ENCODE measurements at regions not wholly inside any gene's neighbourhood (a gene's known extent, or its start where the extent isn't known, plus 50 kb on each side); places are given as distances from the start of the nearest gene placed in this dataset.

DNA sequence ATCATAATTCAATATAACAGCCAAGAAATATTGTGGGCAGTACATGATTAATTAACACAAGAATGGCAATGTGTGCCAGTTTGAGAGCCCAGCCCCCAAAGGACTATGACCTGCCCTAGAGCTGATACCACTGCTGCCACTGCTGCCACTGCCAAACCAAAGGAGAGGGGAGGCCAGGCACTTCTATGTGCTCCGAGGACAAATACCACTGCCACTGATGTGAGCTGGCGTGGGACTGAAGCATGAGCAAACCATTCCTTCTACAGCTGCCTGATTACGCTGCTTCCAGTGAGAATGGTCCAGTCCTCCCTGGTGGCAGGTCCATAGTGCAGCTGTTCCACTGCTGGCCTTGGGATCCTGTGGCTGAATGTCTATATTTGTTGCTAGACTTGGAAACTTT is 392.2 kb downstream of the CCDC85A start:
- H3K9me3 ChIP-seq (ENCODE audit: low read depth): no peaks in the 10 kb centered on the region
- H3K4me2 ChIP-seq: no peak overlapping the region
- H4K20me1 ChIP-seq (ENCODE audit: insufficient read depth, poor library complexity, severe bottlenecking): no peaks in the 10 kb centered on the region
- no peaks in the 10 kb centered on the region for H3K27me3 ChIP-seq
- H3K4me1 ChIP-seq (ENCODE audit: insufficient read depth): no peaks in the 10 kb centered on the region
- H2AFZ ChIP-seq: no peak overlapping the region
- H3K9me2 ChIP-seq (replicated peaks; ENCODE audit: insufficient read depth): no peaks in the 10 kb centered on the region
- no peaks in the 10 kb centered on the region for H3K79me2 ChIP-seq
- no peak overlapping the region for H3K4me3 ChIP-seq
- no peak for DNase-seq (ENCODE audit: low spot score)
- H3K36me3 ChIP-seq (replicated peaks; ENCODE audit: insufficient read depth, low read depth): no peaks in the 10 kb centered on the region
- TF ChIP-seq CTCF (IDR thresholded peaks at IDR 0.05; ENCODE audit: poor library complexity): no peak
- TF ChIP-seq EZH2phosphoT487 (IDR thresholded peaks at IDR 0.05; ENCODE audit: low read depth, severe bottlenecking, unreplicated experiment): no peak
- TF ChIP-seq EZH2 (IDR thresholded peaks at IDR 0.05; ENCODE audit: borderline replicate concordance): no peak
- no peak overlapping the region for H3K27ac ChIP-seq
- WGBS (ENCODE audit: low lambda C conversion rate, missing lambda C conversion rate): 76% methylated on average over 3 of the region's 3 CpGs

DNA sequence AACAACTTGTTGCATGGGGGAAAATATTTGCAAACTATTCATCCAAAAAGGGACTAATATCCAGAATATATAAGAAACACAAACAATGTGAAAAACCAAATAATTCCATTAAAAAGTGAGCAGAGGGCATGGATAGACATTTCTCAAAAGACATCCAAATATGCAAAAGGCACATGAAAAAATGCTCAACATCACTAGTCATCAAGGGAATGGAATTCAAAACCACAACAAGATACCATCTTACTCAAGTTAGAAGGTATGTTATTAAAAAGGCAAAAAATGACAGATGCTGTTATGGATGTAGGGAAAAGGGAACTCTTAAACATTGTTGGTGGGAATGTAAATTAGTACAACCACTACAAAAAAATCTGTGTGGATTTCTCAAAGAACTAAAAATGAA is 396.5 kb downstream of the CCDC85A start:
- no peaks in the 10 kb centered on the region for H3K27me3 ChIP-seq
- no peaks in the 10 kb centered on the region for H3K4me1 ChIP-seq (ENCODE audit: insufficient read depth)
- H3K36me3 ChIP-seq (replicated peaks; ENCODE audit: insufficient read depth, low read depth): no peaks in the 10 kb centered on the region
- no peak overlapping the region for H2AFZ ChIP-seq
- no peaks in the 10 kb centered on the region for H3K79me2 ChIP-seq
- no peak overlapping the region for H3K4me2 ChIP-seq
- no peak for TF ChIP-seq EZH2 (IDR thresholded peaks at IDR 0.05; ENCODE audit: borderline replicate concordance)
- no peak for TF ChIP-seq CTCF (IDR thresholded peaks at IDR 0.05; ENCODE audit: poor library complexity)
- no peak for TF ChIP-seq EZH2phosphoT487 (IDR thresholded peaks at IDR 0.05; ENCODE audit: low read depth, severe bottlenecking, unreplicated experiment)
- no peak for DNase-seq (ENCODE audit: low spot score)
- no peaks in the 10 kb centered on the region for H3K9me2 ChIP-seq (replicated peaks; ENCODE audit: insufficient read depth)
- H3K27ac ChIP-seq: no peak overlapping the region
- H3K9me3 ChIP-seq (ENCODE audit: low read depth): no peaks in the 10 kb centered on the region
- no peak overlapping the region for H3K4me3 ChIP-seq
- no peaks in the 10 kb centered on the region for H4K20me1 ChIP-seq (ENCODE audit: insufficient read depth, poor library complexity, severe bottlenecking)

DNA sequence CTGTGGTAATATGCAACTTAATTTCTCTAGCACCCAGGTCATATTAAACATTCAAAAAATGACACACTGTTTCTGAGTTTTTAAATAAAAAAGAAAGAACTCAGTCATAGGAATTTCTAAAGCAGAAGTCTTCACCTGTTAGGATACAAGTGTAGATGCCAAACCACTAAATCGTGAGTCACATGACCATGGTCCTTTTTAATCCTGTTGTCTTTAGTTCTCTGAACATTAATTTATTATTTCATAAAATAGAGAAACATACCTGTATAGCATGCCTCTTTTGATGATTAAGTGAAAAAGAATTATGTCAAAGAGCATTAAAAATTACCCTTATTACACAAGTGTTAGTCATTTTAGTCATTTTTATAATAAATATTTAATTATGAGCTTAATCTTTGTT is 398.8 kb downstream of the CCDC85A start:
- H2AFZ ChIP-seq: no peak overlapping the region
- H4K20me1 ChIP-seq (ENCODE audit: insufficient read depth, poor library complexity, severe bottlenecking): no peaks in the 10 kb centered on the region
- H3K79me2 ChIP-seq: no peaks in the 10 kb centered on the region
- no peaks in the 10 kb centered on the region for H3K9me3 ChIP-seq (ENCODE audit: low read depth)
- no peak overlapping the region for H3K4me2 ChIP-seq
- H3K9me2 ChIP-seq (replicated peaks; ENCODE audit: insufficient read depth): no peaks in the 10 kb centered on the region
- H3K4me1 ChIP-seq (ENCODE audit: insufficient read depth): no peaks in the 10 kb centered on the region
- TF ChIP-seq EZH2phosphoT487 (IDR thresholded peaks at IDR 0.05; ENCODE audit: low read depth, severe bottlenecking, unreplicated experiment) (no peak), EZH2 (IDR thresholded peaks at IDR 0.05; ENCODE audit: borderline replicate concordance) (no peak), CTCF (IDR thresholded peaks at IDR 0.05; ENCODE audit: poor library complexity) (no peak)
- no peaks in the 10 kb centered on the region for H3K36me3 ChIP-seq (replicated peaks; ENCODE audit: insufficient read depth, low read depth)
- no peak for DNase-seq (ENCODE audit: low spot score)
- no peak overlapping the region for H3K4me3 ChIP-seq
- no peaks in the 10 kb centered on the region for H3K27me3 ChIP-seq
- WGBS (ENCODE audit: low lambda C conversion rate, missing lambda C conversion rate): 79% methylated on average over 1 of the region's 1 CpG
- no peak overlapping the region for H3K27ac ChIP-seq

DNA sequence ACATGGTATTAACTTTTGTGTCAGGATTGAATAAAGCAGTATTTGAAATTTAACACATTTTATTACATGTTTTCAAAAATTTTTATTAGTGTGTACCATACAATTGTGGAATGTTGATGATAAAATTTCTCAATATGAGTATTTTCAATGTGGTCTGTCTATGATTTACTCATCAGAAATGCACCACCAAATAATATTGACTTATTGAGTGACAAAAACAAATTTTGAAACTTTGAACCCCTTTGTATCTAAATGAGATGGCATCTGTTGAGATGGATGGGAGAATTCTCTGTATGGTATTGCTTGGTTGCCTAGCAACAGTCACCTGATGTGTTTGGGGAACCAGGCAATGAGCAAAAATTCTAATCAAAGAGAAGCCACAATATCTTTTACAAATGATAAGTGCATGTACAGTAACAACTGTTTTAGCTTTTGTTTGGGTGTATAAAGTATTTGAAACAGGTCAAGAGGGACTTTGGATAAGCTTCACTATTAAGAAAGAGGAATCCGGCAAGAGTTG is 400.1 kb downstream of the CCDC85A start:
- TF ChIP-seq EZH2 (IDR thresholded peaks at IDR 0.05; ENCODE audit: borderline replicate concordance) (no peak), CTCF (IDR thresholded peaks at IDR 0.05; ENCODE audit: poor library complexity) (no peak), EZH2phosphoT487 (IDR thresholded peaks at IDR 0.05; ENCODE audit: low read depth, severe bottlenecking, unreplicated experiment) (no peak)
- Histone ChIP-seq H3K4me2 (no peak overlapping the region), H3K27me3 (no peaks in the 10 kb centered on the region), H3K9me2 (replicated peaks; ENCODE audit: insufficient read depth) (no peaks in the 10 kb centered on the region), H2AFZ (no peak overlapping the region), H3K4me1 (ENCODE audit: insufficient read depth) (no peaks in the 10 kb centered on the region), H3K27ac (no peak overlapping the region), H4K20me1 (ENCODE audit: insufficient read depth, poor library complexity, severe bottlenecking) (no peaks in the 10 kb centered on the region), H3K36me3 (replicated peaks; ENCODE audit: insufficient read depth, low read depth) (no peaks in the 10 kb centered on the region), H3K9me3 (ENCODE audit: low read depth) (no peaks in the 10 kb centered on the region), H3K4me3 (no peak overlapping the region), H3K79me2 (no peaks in the 10 kb centered on the region)
- DNase-seq (ENCODE audit: low spot score): no peak
- 83% methylated on average over 1 of the region's 1 CpG for WGBS (ENCODE audit: low lambda C conversion rate, missing lambda C conversion rate)

Data from hepatocyte (in vitro differentiated cells).